PC-3 (cell line): ENCODE measurements at regions not wholly inside any gene's neighbourhood (a gene's known extent, or its start where the extent isn't known, plus 50 kb on each side); places are given as distances from the start of the nearest gene placed in this dataset.

Experiments
- EZH2 ChIP-seq: fragments of 300-600 bp; sonication (generic); IDR thresholded peaks from one replicate; pipeline ENCODE4 v1.6.1; 2017; ENCODE audit warnings: antibody characterized with exemption, mild to moderate bottlenecking, low read length; ENCODE audit not compliant: unreplicated experiment
- TF ChIP-seq, protein P1 (sequence below): fragments of 300-600 bp; sonication (generic); conservative IDR thresholded peaks from 2 replicates; pipeline ENCODE4 v1.5.1; 2017; ENCODE audit warnings: antibody characterized with exemption, low read depth, mild to moderate bottlenecking, low read length

GRCh38 chr13:64300239-64300638 lies 2884.6 kb upstream of the PCDH20 start:
- TF ChIP-seq, protein P1, sequence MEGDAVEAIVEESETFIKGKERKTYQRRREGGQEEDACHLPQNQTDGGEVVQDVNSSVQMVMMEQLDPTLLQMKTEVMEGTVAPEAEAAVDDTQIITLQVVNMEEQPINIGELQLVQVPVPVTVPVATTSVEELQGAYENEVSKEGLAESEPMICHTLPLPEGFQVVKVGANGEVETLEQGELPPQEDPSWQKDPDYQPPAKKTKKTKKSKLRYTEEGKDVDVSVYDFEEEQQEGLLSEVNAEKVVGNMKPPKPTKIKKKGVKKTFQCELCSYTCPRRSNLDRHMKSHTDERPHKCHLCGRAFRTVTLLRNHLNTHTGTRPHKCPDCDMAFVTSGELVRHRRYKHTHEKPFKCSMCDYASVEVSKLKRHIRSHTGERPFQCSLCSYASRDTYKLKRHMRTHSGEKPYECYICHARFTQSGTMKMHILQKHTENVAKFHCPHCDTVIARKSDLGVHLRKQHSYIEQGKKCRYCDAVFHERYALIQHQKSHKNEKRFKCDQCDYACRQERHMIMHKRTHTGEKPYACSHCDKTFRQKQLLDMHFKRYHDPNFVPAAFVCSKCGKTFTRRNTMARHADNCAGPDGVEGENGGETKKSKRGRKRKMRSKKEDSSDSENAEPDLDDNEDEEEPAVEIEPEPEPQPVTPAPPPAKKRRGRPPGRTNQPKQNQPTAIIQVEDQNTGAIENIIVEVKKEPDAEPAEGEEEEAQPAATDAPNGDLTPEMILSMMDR: no peak
- no peak for TF ChIP-seq EZH2
